HG02678 (cell line): ENCODE measurements at regions not wholly inside any gene's neighbourhood (a gene's known extent, or its start where the extent isn't known, plus 50 kb on each side); places are given as distances from the start of the nearest gene placed in this dataset.

Source experiments
- ATAC-seq: cut with Tn5 transposase; IDR thresholded peaks from one replicate; pipeline ENCODE4 v1.9.1; 2021; ENCODE audit warnings: mild to moderate bottlenecking, moderate library complexity; ENCODE audit not compliant: unreplicated experiment

DNA sequence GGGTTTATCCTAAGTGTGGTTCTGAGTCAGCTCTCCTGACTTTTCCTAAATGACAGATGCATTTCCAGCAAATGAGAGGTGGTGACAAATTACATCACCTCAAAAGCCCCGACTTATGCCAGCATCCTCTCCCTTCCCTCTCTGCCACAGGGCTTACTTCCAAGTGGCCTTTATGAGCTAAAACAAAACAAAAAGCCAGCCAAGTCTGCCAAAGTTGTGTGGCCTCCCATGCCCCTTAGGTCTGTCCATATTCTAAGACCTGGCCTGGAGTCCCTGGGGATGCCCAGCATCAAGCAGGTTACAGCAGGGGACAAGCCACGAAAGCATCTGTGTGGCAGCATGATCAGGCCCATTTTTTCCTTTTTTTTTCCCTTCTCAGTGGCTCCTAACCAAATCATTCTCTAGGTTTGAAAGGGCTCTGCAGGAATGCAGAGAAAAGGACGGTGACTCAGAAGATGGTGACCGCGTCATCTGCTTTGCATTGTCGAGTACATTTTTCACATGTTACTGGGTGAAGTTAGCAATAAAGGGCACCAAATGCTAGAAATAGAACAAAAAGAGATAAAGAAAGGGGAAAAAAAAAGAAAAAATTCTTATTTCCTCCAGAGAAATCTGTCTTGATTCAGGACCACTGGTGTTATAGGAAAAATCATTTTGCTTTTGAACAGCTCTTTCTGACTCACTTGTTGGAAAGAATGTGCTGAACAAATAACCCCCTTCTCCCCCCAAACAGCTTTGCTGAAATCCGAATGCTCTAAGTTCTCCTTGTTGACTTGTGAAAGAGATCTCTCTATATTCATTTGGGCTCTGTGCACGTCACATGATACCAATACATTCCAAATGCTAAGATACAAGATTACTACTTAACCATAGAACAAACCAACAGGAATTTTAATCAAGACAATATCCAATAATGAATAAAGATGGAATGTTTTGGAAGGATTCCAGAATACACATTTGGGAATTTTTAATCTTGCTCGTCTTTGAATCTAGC lies 178.7 kb downstream of the EN1 start:
- ATAC-seq, result no peak

DNA sequence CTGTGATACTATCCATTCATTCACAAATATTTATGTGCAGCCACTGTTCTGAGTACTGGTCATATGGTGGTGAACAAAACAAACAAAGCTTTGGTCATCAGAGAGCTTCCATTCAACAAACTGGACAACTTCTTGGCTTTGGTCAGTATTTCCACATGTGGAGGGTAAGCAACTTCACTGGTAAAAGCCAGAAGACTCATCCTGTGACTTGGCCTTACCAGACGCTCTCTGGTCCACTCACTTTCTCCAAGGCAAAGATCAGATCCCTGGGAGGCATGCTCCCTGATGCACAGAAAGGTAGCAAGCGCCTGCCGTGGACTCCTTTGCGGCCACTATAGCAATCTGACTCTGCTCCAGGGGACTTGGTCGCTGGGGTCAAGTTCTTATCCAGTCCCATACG lies 179.5 kb downstream of the EN1 start:
- no peak for ATAC-seq

DNA sequence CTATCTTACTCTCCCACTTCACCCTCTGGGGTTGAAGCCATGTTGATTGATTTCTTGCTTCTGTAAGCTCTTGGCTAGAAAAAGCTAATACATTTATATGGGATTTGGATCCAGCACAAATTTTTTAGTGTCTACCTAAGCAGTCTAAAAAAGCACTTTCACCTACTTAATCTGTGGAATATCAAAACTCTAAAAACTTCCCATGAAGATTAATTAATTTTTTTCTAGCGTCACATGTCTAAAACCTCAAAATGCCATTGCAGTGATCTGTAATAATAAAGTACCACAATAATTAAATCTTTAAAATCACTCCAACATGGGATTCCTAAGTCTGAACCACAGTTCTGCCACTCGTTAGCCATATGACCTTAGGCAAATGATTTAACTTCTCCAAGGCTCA lies 180.1 kb downstream of the EN1 start:
- no peak for ATAC-seq

DNA sequence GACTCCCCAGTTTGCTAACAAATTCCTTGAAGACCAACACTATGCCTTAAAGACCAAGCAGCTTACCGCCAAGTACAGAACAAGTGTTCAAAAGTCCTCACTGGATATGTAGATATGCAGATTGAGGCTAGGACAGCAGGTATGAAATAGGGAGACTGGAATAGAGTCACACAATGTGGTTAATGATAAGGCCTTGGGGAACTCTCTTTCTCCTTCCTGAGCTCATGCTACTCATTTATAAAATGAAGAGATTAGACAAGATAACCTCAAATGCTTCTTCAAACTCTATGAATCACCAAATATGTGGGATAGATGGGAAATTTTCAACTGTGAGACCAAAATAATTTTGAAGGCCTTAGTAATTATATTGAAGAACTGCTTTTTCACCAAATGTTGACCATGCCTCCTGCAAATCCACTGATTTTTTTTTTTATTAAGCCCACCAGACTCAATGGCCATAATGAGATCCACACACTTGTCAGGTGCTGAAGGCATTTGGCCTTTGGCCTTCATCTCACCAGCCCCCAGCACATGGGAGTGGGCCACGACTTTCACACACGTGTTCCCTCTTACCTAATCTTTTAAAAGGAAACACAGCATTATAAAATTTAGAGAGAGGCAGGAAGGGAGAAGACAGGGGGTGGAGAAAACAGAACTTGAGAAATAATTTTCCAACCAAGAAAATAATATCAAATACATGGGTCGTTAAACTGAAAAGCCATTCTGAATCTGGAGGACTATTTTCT lies 181.5 kb downstream of the EN1 start:
- no peak for ATAC-seq

DNA sequence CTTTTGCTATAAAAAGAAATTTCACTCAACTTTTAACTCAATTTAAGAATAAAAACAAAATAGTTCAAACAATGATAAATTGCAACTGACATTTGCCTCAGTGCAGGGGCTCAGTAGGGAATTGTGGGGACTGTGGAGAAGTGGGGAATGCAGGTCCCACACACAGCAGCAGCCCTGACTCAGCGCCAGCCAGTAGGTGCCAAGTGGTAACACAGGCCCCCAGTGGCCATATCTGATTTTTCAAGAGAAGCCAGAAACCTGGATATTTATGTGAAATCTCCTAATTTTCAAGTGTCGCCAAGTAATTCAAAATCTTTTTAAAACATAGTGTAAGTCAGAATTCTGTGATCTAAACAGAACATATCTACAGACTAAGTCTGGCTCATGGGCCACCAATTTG lies 186.3 kb downstream of the EN1 start:
- no peak for ATAC-seq

DNA sequence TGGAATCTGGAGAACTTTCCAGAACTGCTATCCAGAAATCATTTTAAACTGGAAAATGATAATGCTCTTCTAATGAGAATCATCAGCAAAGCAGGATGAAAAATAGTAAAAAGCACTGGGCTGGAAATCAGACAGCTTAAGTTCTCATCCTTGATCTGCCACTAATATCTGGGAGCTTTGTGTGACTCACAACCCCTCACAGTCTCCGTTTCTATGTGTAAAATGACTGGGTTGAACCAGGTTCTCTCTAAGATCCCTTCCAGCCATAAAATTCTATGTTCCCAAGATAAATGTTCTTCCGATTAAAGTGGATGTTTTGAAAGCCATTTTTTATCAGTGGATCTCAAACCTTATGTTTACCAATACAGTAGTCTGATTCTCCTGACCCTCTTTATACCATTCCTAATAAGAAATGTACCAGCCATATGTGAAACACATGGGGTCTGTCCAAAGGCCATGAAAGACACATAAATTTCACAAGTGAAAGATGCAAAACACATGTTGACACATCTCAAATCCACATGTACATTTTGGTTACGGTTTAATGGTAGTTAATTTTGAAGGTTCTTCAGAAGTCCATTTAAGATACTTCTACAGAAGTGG lies 188.8 kb downstream of the EN1 start:
- no peak for ATAC-seq

DNA sequence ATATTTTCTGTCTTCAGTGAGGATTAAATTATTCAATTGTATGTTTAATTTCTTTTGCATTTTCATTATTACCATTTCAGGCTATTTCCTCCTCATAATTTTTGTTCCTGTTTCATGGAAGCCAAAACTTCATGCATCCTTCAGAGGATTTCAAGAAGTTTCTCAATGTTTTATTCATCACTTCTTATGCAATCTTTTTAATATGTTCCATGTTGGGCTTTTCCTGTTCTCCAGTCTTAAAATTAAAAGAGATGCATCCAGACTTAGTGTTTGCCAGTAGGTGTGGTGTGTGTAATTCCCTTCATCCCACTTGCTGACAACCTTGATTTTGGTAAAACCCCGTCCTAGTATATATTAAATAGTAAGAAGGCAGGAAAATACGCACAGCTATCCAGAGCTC lies 190.0 kb downstream of the EN1 start:
- no peak for ATAC-seq

DNA sequence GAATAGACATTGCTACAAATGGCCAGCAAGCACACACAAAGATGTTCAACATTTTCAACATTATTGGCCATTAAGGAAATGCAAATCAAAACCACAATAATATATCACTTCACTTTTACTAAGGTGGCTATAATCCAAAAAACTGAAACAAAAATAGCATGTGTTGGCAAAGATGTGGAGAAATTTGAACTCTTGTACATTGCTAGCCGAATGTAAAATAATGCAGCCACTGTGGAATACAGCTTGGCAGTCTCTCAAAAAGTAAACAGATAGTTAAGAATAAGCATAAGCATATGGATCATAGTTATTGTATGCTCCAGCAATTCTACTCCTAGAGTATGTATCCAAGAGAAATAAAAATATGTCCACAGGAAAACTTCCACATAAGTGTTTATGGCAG lies 192.5 kb downstream of the EN1 start:
- ATAC-seq, result no peak

DNA sequence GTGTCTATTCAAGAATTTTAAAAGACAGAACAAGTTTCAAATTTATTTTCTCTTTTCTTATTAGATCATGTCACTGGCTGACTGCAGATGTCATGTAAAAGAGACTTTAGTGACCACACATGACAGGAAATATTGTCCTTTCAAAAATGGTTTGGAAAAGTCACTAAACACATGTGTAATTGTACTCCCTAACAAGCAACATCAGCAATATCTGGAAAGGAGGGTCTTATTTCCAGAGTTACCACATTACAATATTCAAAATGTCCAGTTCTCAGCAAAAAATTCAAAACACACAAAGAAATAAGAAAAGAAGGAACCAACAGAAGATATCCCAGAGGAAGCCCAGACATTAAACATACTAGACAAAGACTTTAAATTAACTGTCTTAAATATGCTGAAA lies 197.1 kb downstream of the EN1 start:
- ATAC-seq, result no peak

DNA sequence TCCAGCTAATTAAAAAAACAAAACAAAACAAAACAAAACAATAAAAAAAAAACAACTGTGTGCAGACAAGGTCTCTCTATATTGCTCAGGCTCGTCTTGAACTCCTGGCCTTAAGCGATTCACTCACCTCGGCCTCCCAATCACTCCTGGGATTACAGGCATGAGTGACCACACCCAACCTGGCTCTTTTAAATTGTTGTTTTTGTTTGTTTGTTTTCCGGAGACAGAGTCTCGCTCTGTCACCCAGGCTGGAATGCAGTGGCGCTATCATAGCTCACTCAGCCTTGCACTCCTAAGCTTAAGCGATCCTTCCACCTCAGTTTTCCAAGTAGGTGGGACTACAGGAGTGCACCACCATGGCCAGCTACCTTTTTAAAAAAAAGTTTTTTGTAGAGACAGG lies 201.6 kb downstream of the EN1 start:
- no peak for ATAC-seq

DNA sequence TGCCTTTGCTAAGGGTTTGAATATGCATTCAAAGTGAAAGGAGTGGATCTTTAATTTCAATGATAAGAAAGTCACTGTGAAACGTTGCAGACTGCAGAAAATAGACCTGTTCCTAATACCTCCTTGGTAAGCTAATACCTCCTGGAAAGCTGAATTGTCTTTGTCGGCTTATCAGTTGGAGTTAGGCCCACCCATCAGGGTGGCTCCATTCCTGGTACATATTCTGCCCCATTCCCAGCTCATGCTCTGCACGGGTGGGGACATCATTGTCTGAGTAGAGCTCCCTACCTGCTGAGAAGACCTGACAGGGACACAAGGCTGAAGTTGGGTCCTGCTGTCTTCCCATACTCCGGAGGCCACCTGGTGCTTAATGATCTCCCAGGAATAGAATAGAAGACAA lies 203.3 kb downstream of the EN1 start:
- no peak for ATAC-seq

DNA sequence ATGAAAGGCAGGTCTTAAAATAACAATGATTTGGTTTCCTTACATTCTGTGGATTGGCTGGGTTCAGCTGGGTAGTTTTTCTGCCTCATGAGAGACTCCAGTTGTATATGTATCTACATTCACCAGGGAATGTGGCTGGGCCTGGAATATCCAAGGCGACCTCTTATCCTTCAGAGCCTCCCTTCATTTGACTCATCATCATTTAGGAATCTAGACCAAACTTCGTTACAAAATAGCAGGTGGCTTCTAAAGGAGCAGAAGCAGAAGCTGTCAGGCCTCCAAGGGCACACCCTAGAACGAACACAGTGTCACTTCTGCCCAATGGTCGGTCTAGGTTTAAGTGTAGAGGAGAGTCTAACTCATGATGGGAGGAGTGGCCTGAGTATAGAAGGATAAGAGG lies 204.2 kb downstream of the EN1 start:
- ATAC-seq, result no peak

DNA sequence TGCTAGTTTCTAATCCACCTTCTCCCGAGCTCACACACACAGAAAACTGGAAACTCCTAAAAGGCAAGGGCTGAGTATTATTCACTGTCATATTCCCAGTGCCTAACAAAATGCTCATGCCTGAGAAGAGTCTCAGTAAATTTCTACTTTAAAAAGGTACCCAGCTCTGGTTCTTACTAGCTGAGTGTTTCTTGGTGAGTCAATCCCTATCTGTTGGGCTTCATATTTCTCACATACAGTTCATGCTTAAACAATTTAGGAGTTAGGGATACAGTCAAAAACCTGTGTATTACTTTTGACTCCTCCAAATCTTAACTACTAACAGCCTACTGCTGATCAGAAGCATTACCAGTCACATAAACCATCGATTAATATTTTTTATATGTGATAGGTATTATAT lies 204.9 kb downstream of the EN1 start:
- ATAC-seq, result no peak

DNA sequence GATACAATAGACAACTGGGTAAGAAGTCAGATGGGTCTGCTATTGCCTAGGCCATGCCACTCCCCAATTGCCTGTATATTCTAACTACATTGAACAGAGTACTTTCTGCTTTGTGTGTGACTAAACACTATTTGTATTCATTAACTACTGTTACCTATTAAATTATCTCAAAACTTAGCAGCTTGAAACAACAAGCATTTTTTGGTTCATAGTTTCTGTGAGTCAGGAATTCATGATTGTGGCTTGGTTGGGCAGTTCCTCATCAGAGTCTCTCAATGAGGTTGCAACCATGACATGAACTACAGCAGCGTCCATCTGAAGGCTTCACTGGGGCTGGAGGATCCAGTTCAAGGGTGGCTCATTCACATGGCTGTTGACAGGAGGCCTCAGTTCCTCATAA lies 205.7 kb downstream of the EN1 start:
- ATAC-seq, result no peak

DNA sequence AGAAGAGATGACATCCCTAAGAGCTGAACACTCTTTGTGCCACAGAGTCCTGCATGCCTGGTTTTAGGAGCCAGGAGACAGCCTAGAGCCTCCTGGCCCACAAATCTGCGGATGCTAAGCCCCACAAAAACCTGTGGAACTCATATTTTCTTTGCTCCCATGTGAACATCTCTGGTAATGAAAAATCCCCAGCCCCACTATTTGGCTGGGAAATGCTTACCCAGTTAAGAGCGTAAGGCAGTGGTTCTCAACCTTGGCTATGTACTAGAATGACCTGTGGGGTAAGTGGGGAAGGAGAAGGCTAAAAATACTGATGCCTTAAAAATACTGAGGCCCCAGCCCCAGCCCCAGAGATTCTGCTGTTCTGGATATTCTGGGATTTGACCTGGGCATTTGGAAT lies 208.1 kb downstream of the EN1 start:
- no peak for ATAC-seq

DNA sequence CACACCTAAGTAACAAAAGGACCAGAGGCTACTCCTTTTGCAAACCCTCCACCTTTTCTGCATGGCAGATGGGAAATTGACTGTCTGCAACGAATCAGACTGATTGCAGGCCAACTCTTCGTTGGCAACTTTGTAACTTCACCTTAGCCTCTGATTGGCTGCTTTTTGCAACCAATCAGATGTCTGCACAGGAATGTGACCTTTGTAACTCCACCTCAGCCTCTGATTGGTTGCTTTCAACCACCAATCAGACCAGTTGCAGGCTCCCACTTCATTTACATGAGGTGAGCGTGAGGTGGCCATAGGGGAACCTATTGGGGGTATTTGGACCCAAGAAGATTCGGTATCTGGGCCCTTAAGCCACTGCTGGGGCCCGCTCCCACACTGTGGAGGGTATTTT lies 209.0 kb downstream of the EN1 start:
- no peak for ATAC-seq

DNA sequence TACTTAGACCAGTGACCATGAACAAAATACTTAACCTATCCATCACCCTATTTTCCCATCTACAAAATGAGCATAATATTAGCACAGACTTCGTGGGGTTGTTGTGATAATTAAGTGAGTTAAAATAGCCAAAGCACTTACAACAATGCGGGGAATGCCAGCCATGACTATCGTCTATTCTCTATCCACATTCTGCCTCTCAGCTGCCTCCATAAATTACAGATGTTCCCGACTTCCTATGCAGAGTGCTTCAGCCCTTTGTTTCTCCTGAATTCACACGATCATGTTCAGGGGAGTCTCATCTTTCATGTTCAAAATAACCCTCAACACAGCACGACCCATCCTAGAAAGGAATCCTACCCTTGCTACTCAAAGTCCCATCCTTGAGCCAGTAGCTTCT lies 211.6 kb downstream of the EN1 start:
- ATAC-seq, result no peak

DNA sequence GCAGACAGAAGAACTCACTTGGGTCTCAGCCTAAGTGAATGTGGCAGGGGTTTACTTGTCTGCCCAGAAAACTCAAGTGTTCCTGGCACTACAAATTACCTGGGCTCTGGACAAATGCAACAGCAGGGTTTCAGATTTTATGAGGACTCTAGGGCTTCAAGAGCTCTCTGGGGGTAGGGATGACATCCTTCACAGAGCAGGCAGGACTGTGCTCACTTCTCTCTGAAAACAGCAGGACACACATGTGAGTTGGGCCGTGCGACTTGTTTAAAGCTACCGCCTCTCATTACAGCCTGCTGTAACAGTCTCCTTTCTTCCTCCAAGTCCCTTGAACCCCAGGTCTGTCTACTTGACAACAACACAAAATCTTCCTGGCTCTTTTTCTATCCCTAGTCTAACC lies 212.6 kb downstream of the EN1 start:
- ATAC-seq, result no peak

DNA sequence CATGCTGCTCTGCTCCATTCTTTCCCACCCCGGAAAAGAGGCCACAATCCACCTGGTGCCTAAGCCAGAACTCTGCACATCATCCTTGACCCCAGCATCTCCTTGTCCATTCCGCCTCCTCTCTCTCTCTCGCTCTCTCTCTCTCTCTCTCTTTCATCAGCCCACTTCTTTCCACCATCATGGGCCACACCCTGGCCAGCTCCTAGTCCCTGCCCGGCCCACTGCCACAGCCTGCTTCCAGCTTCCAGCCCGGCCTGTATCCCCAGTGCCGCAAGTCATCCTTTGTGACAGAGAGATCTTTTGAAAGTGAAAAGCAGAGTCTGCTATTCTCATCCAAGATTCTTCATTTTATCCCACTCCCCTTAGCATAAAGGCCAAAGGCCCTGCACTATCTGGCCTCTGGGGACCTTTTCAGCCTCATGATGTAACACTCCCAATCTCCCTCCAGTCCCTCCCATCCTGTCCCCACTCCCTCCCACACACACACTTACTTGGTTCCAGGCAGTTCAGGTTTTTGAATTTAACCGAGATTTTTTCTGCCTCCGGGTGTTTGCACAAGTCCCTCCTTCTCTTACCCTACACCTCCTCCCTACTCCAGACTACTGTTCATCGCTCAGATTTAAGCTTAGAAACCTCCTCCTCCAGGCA lies 214.0 kb downstream of the EN1 start:
- ATAC-seq, result no peak

DNA sequence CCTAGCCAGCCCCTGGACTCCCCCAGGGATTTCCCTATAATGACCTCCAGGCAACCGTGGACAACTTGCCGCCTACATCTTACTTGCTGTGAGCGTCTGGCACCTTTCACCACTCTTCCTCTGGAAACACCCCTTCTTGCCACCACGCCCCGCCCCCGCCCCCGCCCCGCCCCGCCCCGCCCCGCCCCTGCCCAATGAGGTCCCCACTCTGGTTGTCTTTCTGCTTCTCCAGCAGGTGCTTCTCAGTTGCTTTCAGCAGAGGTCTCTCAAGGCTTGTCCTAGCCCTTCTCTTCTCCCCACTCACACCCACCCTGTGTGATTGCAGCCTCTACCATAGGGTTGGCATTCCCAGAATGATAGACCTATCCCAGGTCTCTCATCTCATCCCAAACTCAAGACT lies 214.5 kb downstream of the EN1 start:
- ATAC-seq, result no peak

DNA sequence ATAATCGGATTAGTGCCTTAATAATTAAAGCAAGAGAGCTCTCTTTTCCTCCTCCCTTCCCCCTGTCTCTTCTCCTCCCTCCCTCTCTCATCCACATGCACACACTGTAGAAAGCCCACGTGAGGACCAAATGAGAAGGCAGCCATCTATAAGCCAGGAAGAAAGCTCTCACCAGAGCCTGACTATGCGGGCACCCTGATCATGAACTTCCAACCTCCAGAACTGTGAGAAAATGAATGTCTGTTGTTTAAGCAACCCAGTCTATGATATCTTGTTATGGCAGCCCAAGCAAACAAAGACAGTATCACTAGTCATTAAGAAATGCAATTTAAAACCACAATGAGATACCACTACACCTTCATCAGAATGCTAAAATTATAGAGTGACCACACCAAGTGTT lies 220.3 kb downstream of the EN1 start:
- no peak for ATAC-seq
